D721Med (cell line): ENCODE measurements at regions not wholly inside any gene's neighbourhood (a gene's known extent, or its start where the extent isn't known, plus 50 kb on each side); places are given as distances from the start of the nearest gene placed in this dataset.

ENCODE experiments used
- DNase-seq: peaks from one replicate; pipeline ENCODE4 v3.0.0; 2011; ENCODE audit warnings: low spot score; ENCODE audit not compliant: insufficient read length
- FAIRE-seq: peaks from 2 replicates; lab custom pipeline; 2011; peaks lifted over from hg19 to GRCh38; lab: Jason Lieb, UNC
- CTCF ChIP-seq: IDR thresholded peaks from 2 replicates; pipeline ENCODE4 v1.5.1; 2012; ENCODE audit warnings: mild to moderate bottlenecking, control low read depth; ENCODE audit not compliant: insufficient read depth; ENCODE audit errors: missing control alignments

DNA sequence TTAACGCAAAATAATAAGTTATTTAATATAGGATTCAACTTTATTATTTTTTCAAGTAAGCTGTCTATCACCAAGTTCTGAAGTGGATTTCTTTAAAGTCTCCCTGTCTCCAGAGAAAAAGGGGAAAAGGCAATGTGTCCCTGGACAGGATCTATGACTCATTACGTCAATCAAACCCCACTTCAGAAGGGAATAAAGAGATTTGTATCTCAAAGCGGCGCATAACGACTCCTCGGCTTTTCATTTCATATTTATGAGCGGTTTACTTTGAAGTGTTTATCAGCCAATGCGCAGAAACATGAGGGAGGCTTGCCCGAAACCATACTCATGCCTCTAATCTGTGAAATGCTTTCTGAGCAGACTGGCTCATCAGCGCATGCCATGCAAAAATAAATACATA, 938.6 kb upstream of the WWC1 start:
- FAIRE-seq (no peak), DNase-seq (no peak)
- no peak for TF ChIP-seq CTCF

DNA sequence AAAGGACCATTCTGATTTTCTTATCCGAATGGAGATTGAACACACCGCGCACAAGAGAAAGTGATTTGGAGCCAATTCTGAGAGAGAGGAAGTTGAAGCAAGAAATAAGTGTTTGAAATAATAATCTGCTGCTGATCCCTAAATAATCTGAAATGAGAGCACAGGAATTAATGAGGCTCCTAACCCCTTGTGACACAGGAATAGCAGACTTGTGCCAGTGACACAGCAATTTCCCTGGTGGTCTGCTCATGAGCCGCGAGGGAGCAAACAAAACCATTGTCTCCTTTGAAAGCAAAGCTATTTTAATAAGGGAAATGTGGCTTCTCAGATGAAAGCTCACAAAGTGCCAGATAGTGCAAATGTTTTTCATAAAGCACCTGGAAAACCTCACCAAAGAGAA, 936.1 kb upstream of the WWC1 start:
- TF ChIP-seq CTCF, result no peak
- DNase-seq, result no peak
- no peak for FAIRE-seq

GRCh38 chr5:167356374-167356773, 935.1 kb upstream of the WWC1 start:
- DNase-seq, result no peak
- no peak for FAIRE-seq
- TF ChIP-seq CTCF, result no peak

DNA sequence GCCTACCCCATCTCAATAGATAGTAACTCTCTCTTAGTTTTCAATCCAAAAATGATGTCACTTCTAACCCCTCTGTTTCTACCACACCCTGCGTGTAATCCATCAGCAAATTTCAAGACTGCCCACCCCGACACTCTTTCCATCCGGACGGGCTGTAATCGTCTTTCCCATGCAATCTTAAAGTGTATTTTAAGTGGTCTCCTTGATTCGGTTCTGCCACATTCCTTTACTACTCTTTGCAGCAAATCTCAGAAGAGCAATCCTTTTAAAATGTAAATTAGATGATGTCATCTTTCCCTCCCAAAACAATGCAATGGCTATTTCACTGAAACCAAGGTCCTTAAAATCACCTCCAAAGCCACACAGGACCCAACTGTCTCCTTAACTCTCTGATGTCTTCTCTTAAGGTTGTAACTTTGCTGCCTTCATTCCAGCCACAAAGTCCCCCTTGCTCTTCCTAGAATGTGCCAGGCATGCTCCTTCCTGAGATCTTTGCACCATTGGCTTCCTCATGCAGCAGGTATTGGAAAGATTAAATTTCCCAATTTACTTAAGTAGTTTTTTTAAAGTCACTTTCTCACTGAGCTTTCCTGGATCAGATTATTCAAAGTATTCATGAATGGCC, 932.5 kb upstream of the WWC1 start:
- DNase-seq (no peak), FAIRE-seq (no peak)
- no peak for TF ChIP-seq CTCF

- FAIRE-seq (no peak), DNase-seq (no peak)
- no peak for TF ChIP-seq CTCF
These were observed 929.6 kb upstream of the WWC1 start for GRCh38 chr5:167361795-167362194.

DNA sequence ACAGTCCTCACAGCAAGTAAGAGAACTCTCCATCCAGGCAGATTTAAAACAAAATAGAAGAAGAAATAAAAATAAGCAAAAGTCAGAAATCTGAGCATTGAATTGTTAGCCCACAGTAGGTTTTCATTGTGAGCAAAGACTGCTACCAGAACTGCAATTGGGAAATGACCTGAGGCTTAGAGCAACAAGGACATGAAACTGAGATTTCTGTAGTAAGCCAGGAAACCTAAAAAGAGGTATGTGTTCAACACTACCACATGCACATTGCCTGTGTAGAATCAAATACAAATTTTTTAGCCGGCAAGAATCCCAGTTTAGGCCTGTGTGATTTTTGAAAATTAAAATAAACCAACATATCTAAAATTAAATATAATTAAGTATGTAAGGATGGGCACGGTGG, 928.4 kb upstream of the WWC1 start:
- TF ChIP-seq CTCF, result no peak
- DNase-seq (no peak), FAIRE-seq (no peak)

- no peak for FAIRE-seq
- TF ChIP-seq CTCF, result no peak
- no peak for DNase-seq
These were observed 916.3 kb upstream of the WWC1 start for GRCh38 chr5:167375125-167375524.
